LNCAP (cell line): ENCODE measurements at regions not wholly inside any gene's neighbourhood (a gene's known extent, or its start where the extent isn't known, plus 50 kb on each side); places are given as distances from the start of the nearest gene placed in this dataset.

Experiments
- CTCF ChIP-seq: fragments of 450-650 bp; IDR thresholded peaks from 2 replicates; pipeline ENCODE4 v1.5.1; 2017; ENCODE audit warnings: mild to moderate bottlenecking

DNA sequence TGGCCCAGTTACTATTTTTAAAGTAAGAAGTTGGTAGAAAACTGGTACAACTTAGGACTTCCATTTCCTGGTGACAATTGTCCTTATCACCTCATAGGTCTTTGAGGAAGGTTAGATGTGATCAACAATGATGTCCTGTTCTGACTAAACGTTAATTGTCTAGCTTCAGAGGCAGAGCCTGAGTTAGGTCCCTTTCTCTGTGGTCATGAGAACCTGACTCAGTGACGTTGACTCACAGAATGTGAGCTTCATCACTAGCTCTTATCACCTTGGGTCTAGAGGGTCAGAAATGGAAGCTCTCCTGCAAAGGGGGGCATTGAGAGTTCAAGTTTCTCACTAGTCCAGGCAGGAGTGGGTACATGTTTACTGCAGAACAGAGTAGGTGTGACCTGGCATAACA is 60.6 kb upstream of the ATP8B1 start:
- no peak for TF ChIP-seq CTCF

GRCh38 chr18:57859314-57859713 is 56.2 kb upstream of the ATP8B1 start:
- peak; percentile 47; the same call in 1 of the 2 replicates for TF ChIP-seq CTCF

DNA sequence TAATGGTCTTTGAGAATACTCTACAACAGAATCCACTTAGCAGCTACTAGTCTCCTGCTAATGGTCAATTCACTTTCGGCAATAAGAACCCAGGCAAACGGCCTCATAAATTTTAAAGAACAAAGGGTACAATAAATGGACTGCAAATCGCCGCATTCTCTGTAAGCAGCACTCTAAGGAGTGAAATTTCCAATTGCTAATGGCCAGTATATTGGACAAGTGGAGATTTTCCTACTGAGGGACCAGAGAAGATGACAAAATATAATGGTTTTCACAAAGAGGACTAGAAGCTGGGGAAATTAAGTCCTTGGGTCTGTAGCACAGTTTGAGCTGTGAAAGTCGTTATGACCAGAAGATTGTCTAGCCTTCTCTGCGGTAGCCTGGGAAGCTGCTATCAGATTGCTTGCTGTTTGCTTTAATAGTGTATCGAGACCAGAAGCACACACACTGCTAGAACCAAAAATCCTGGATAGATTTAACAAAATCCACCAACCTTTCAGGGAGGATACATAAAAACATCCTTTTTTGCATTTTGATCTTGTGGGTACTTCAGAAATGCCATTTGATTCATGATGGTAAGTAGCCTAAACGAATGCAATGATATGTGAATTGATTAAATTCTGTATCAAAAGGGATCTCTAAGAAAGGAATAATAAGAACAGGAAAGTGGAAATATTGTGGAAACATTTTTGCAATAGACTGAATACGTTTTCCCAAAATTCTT is 53.6 kb upstream of the ATP8B1 start:
- TF ChIP-seq CTCF = no peak

DNA sequence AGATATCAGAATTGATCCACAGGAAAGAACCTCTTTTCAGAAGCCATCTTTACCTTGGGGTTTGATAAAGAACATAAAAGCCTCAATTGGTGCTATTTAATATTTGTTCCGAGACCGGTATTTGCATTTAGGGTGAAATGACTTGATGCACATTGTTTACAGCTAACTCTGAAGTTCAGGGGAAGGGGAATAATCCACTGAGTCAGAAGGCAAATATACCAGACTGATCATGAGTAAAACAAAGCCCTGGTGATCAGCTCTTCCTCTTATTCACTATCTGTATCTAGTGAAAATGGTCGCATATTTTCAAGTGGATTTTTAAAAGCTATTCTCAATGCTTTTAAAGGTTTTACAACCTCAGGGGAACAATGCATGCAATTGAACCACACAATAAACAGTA is 53.0 kb upstream of the ATP8B1 start:
- no peak for TF ChIP-seq CTCF

GRCh38 chr18:57855551-57855950 is 52.4 kb upstream of the ATP8B1 start:
- TF ChIP-seq CTCF = no peak

GRCh38 chr18:57854726-57855125 is 51.6 kb upstream of the ATP8B1 start:
- TF ChIP-seq CTCF = no peak

- no peak for TF ChIP-seq CTCF
These were observed 50.7 kb upstream of the ATP8B1 start for GRCh38 chr18:57853864-57854263.

GRCh38 chr18:57853133-57853532 is 50.0 kb upstream of the ATP8B1 start:
- TF ChIP-seq CTCF = no peak
